ENCODE measurements at regions not wholly inside any gene's neighbourhood (a gene's known extent, or its start where the extent isn't known, plus 50 kb on each side); places are given as distances from the start of the nearest gene placed in this dataset.
A peak's percentile ranks its signal among the peaks of the same experiment; 100 is the strongest.
"Not testable (repeated sequence)": the region's sequence is repeated elsewhere in the genome, so short reads cannot be mapped to it uniquely, and the experiment has no call there.

GRCh38 chr2:114122930-114123329 lies 233.0 kb downstream of the ACTR3 start:
- Mint-ChIP-seq H3K36me3 (ENCODE audit: low read depth) (no peaks in the 10 kb centered on the region), H3K27me3 (ENCODE audit: insufficient read depth) (peaks cover 2% of the 10 kb centered on the region; the same call in 1 of the 2 replicates), H3K9me3 (no peaks in the 10 kb centered on the region), H3K4me1 (ENCODE audit: low read depth) (peaks cover 6% of the 10 kb centered on the region; the same call in 1 of the 2 replicates), H3K4me3 (no peak overlapping the region), H3K27ac (no peak overlapping the region)
- TF ChIP-seq CTCF (IDR thresholded peaks at IDR 0.05) = no peak
- DNase-seq = no peak

- no peaks in the 10 kb centered on the region for H3K36me3 Mint-ChIP-seq (ENCODE audit: low read depth)
- H3K27me3 Mint-ChIP-seq (ENCODE audit: insufficient read depth) = peaks cover 2% of the 10 kb centered on the region; the same call in 1 of the 2 replicates
- no peak overlapping the region for H3K27ac Mint-ChIP-seq
- H3K4me1 Mint-ChIP-seq (ENCODE audit: low read depth) = peaks cover 6% of the 10 kb centered on the region; the same call in 1 of the 2 replicates
- no peaks in the 10 kb centered on the region for H3K9me3 Mint-ChIP-seq
- TF ChIP-seq CTCF (IDR thresholded peaks at IDR 0.05) = no peak
- H3K4me3 Mint-ChIP-seq = no peak overlapping the region
- no peak for DNase-seq
These were observed 234.0 kb downstream of the ACTR3 start for GRCh38 chr2:114123925-114124324.

GRCh38 chr2:114127372-114127771 lies 237.5 kb downstream of the ACTR3 start:
- no peak for TF ChIP-seq CTCF (IDR thresholded peaks at IDR 0.05)
- no peak overlapping the region for H3K4me3 Mint-ChIP-seq
- no peaks in the 10 kb centered on the region for H3K27me3 Mint-ChIP-seq (ENCODE audit: insufficient read depth)
- H3K27ac Mint-ChIP-seq = no peak overlapping the region
- no peaks in the 10 kb centered on the region for H3K9me3 Mint-ChIP-seq
- H3K4me1 Mint-ChIP-seq (ENCODE audit: low read depth) = peaks cover 6% of the 10 kb centered on the region; the same call in 1 of the 2 replicates
- H3K36me3 Mint-ChIP-seq (ENCODE audit: low read depth) = no peaks in the 10 kb centered on the region
- peak; percentile 37 for DNase-seq

- H3K27ac Mint-ChIP-seq = no peak overlapping the region
- no peaks in the 10 kb centered on the region for H3K36me3 Mint-ChIP-seq (ENCODE audit: low read depth)
- DNase-seq = no peak
- H3K27me3 Mint-ChIP-seq (ENCODE audit: insufficient read depth) = no peaks in the 10 kb centered on the region; the same call in 1 of the 2 replicates
- H3K9me3 Mint-ChIP-seq = no peaks in the 10 kb centered on the region
- peaks cover 6% of the 10 kb centered on the region; the same call in 1 of the 2 replicates for H3K4me1 Mint-ChIP-seq (ENCODE audit: low read depth)
- no peak overlapping the region for H3K4me3 Mint-ChIP-seq
- no peak for TF ChIP-seq CTCF (IDR thresholded peaks at IDR 0.05)
These were observed 238.4 kb downstream of the ACTR3 start for GRCh38 chr2:114128263-114128662.

GRCh38 chr2:114128725-114129124 lies 238.8 kb downstream of the ACTR3 start:
- Mint-ChIP-seq H3K27me3 (ENCODE audit: insufficient read depth) (no peaks in the 10 kb centered on the region; the same call in 1 of the 2 replicates), H3K4me3 (no peak overlapping the region), H3K4me1 (ENCODE audit: low read depth) (peaks cover 6% of the 10 kb centered on the region; the same call in 1 of the 2 replicates), H3K9me3 (no peaks in the 10 kb centered on the region), H3K27ac (no peak overlapping the region), H3K36me3 (ENCODE audit: low read depth) (no peaks in the 10 kb centered on the region)
- TF ChIP-seq CTCF (IDR thresholded peaks at IDR 0.05) = no peak
- no peak for DNase-seq

- not testable (repeated sequence) for H3K27me3 Mint-ChIP-seq (ENCODE audit: insufficient read depth); H3K27ac Mint-ChIP-seq; H3K4me1 Mint-ChIP-seq (ENCODE audit: low read depth); H3K4me3 Mint-ChIP-seq; DNase-seq; H3K9me3 Mint-ChIP-seq; H3K36me3 Mint-ChIP-seq (ENCODE audit: low read depth)
These were observed 242.2 kb downstream of the ACTR3 start for GRCh38 chr2:114132050-114132449.
